Adipocyte (in vitro differentiated cells): ENCODE measurements at regions not wholly inside any gene's neighbourhood (a gene's known extent, or its start where the extent isn't known, plus 50 kb on each side); places are given as distances from the start of the nearest gene placed in this dataset.

Source experiments
- DNase-seq: peaks from one replicate; pipeline ENCODE4 v3.0.0-alpha.2; 2015; ENCODE audit warnings: low read depth
- H3K27me3 ChIP-seq: replicated peaks from 2 replicates; pipeline ENCODE4 v1.7.0; 2013; ENCODE audit warnings: mild to moderate bottlenecking, low read length, moderate library complexity; ENCODE audit not compliant: control insufficient read depth, insufficient read depth
- H3K36me3 ChIP-seq: 2 replicates; pipeline ENCODE4 v1.7.0; 2013; ENCODE audit warnings: low read length, mild to moderate bottlenecking, moderate library complexity; ENCODE audit not compliant: control insufficient read depth, insufficient read depth, severe bottlenecking
- H3K4me1 ChIP-seq: 2 replicates; pipeline ENCODE4 v1.7.0; 2013; ENCODE audit warnings: mild to moderate bottlenecking, low read length, moderate library complexity; ENCODE audit not compliant: control insufficient read depth, insufficient read depth
- H3K4me3 ChIP-seq: 2 replicates; pipeline ENCODE4 v1.7.0; 2013; ENCODE audit warnings: mild to moderate bottlenecking, low read length, moderate library complexity
- H3K9ac ChIP-seq: 2 replicates; pipeline ENCODE4 v1.7.0; 2013; ENCODE audit warnings: mild to moderate bottlenecking, low read length, moderate library complexity
- H3K9me3 ChIP-seq: 2 replicates; pipeline ENCODE4 v1.7.0; 2013; ENCODE audit warnings: mild to moderate bottlenecking, low read length, moderate library complexity; ENCODE audit not compliant: control insufficient read depth

GRCh38 chr3:54021071-54021470 is 101.3 kb upstream of the CACNA2D3 start:
- no peak overlapping the region for H3K4me3 ChIP-seq

GRCh38 chr3:54020436-54020835 is 101.9 kb upstream of the CACNA2D3 start:
- H3K9me3 ChIP-seq: peaks cover 7% of the 10 kb centered on the region
- H3K4me3 ChIP-seq: no peak overlapping the region
- no peaks in the 10 kb centered on the region for H3K27me3 ChIP-seq
- H3K36me3 ChIP-seq: no peaks in the 10 kb centered on the region
- no peaks in the 10 kb centered on the region for H3K4me1 ChIP-seq
- no peak for DNase-seq
- H3K9ac ChIP-seq: no peak overlapping the region

More at GRCh38 chr3:54021071-54021470, 101.3 kb upstream of the CACNA2D3 start:
- H3K36me3 ChIP-seq: no peaks in the 10 kb centered on the region
- no peak for DNase-seq
- peaks cover 7% of the 10 kb centered on the region for H3K9me3 ChIP-seq
- H3K4me1 ChIP-seq: no peaks in the 10 kb centered on the region
- no peak overlapping the region for H3K9ac ChIP-seq
- H3K27me3 ChIP-seq: no peaks in the 10 kb centered on the region

GRCh38 chr3:54014067-54014466 is 108.3 kb upstream of the CACNA2D3 start:
- DNase-seq: no peak
- Histone ChIP-seq H3K4me3 (no peak overlapping the region), H3K9ac (no peak overlapping the region), H3K9me3 (peaks cover 7% of the 10 kb centered on the region), H3K27me3 (no peaks in the 10 kb centered on the region), H3K4me1 (no peaks in the 10 kb centered on the region), H3K36me3 (no peaks in the 10 kb centered on the region)

- no peaks in the 10 kb centered on the region for H3K9me3 ChIP-seq
- no peaks in the 10 kb centered on the region for H3K4me1 ChIP-seq
- H3K4me3 ChIP-seq: no peak overlapping the region
- DNase-seq: no peak
- no peak overlapping the region for H3K9ac ChIP-seq
- no peaks in the 10 kb centered on the region for H3K27me3 ChIP-seq
- H3K36me3 ChIP-seq: no peaks in the 10 kb centered on the region
Measured at GRCh38 chr3:54008744-54009143, 113.6 kb upstream of the CACNA2D3 start.

- Histone ChIP-seq H3K36me3 (no peaks in the 10 kb centered on the region), H3K4me1 (no peaks in the 10 kb centered on the region), H3K9ac (no peak overlapping the region), H3K27me3 (no peaks in the 10 kb centered on the region), H3K4me3 (no peak overlapping the region), H3K9me3 (no peaks in the 10 kb centered on the region)
- DNase-seq: no peak
Measured at GRCh38 chr3:54008099-54008498, 114.3 kb upstream of the CACNA2D3 start.

GRCh38 chr3:54004335-54004734 is 112.7 kb upstream of the SELENOK start:
- peaks cover 9% of the 10 kb centered on the region for H3K27me3 ChIP-seq
- H3K9ac ChIP-seq: no peak overlapping the region
- no peaks in the 10 kb centered on the region for H3K4me1 ChIP-seq
- no peak overlapping the region for H3K4me3 ChIP-seq
- H3K9me3 ChIP-seq: no peaks in the 10 kb centered on the region
- no peaks in the 10 kb centered on the region for H3K36me3 ChIP-seq
- no peak for DNase-seq

GRCh38 chr3:54003136-54003535 is 111.5 kb upstream of the SELENOK start:
- no peaks in the 10 kb centered on the region for H3K36me3 ChIP-seq
- H3K4me1 ChIP-seq: no peaks in the 10 kb centered on the region
- H3K27me3 ChIP-seq: peaks cover 9% of the 10 kb centered on the region
- no peak overlapping the region for H3K4me3 ChIP-seq
- no peak overlapping the region for H3K9ac ChIP-seq
- H3K9me3 ChIP-seq: no peaks in the 10 kb centered on the region
- no peak for DNase-seq

GRCh38 chr3:53999725-54000124 is 108.1 kb upstream of the SELENOK start:
- Histone ChIP-seq H3K27me3 (peaks cover 9% of the 10 kb centered on the region), H3K4me3 (no peak overlapping the region), H3K36me3 (no peaks in the 10 kb centered on the region), H3K9ac (no peak overlapping the region), H3K9me3 (no peaks in the 10 kb centered on the region), H3K4me1 (no peaks in the 10 kb centered on the region)
- no peak for DNase-seq

- no peak overlapping the region for H3K9ac ChIP-seq
- H3K4me3 ChIP-seq: no peak overlapping the region
- no peaks in the 10 kb centered on the region for H3K4me1 ChIP-seq
- DNase-seq: no peak
- no peaks in the 10 kb centered on the region for H3K9me3 ChIP-seq
- H3K27me3 ChIP-seq: peaks cover 9% of the 10 kb centered on the region
- no peaks in the 10 kb centered on the region for H3K36me3 ChIP-seq
Measured at GRCh38 chr3:53998980-53999379, 107.3 kb upstream of the SELENOK start.

- Histone ChIP-seq H3K4me1 (no peaks in the 10 kb centered on the region), H3K36me3 (no peaks in the 10 kb centered on the region), H3K4me3 (no peak overlapping the region), H3K9me3 (no peaks in the 10 kb centered on the region), H3K9ac (no peak overlapping the region), H3K27me3 (peaks cover 9% of the 10 kb centered on the region)
- DNase-seq: no peak
Measured at GRCh38 chr3:53997476-53997875, 105.8 kb upstream of the SELENOK start.

- Histone ChIP-seq H3K4me1 (no peaks in the 10 kb centered on the region), H3K36me3 (no peaks in the 10 kb centered on the region), H3K27me3 (peaks cover 6% of the 10 kb centered on the region), H3K9ac (no peak overlapping the region), H3K4me3 (no peak overlapping the region), H3K9me3 (no peaks in the 10 kb centered on the region)
- DNase-seq: no peak
Measured at GRCh38 chr3:53996141-53996874, 104.6 kb upstream of the SELENOK start.
